GM12873 (cell line): ENCODE measurements at regions not wholly inside any gene's neighbourhood (a gene's known extent, or its start where the extent isn't known, plus 50 kb on each side); places are given as distances from the start of the nearest gene placed in this dataset.

Experiments
- TF ChIP-seq, protein P1 (sequence below): IDR thresholded peaks from 2 replicates; pipeline ENCODE4 v1.5.1; 2012; ENCODE audit warnings: low read depth, mild to moderate bottlenecking, moderate library complexity, low read length, control low read depth; ENCODE audit not compliant: insufficient read depth; ENCODE audit errors: missing control alignments

DNA sequence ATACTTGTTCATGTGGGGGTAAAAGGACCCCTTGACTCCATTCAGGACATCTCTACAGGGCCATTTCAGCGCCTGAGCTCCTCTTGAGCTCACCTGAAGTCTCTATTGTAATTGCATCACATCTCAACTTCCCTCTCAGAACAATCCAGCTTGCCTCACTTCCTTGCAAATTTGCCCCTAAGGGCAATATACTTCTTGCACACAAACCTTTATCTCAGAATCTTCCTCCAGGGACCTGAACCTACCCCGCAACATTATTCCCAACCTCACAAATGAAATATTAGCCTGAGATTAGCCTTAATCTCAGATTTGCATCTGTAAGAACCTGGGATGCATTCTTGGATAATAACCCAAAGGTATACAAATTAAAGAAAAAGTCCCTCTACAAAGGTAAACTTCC lies 159.2 kb downstream of the DRD1 start:
- TF ChIP-seq, protein P1, sequence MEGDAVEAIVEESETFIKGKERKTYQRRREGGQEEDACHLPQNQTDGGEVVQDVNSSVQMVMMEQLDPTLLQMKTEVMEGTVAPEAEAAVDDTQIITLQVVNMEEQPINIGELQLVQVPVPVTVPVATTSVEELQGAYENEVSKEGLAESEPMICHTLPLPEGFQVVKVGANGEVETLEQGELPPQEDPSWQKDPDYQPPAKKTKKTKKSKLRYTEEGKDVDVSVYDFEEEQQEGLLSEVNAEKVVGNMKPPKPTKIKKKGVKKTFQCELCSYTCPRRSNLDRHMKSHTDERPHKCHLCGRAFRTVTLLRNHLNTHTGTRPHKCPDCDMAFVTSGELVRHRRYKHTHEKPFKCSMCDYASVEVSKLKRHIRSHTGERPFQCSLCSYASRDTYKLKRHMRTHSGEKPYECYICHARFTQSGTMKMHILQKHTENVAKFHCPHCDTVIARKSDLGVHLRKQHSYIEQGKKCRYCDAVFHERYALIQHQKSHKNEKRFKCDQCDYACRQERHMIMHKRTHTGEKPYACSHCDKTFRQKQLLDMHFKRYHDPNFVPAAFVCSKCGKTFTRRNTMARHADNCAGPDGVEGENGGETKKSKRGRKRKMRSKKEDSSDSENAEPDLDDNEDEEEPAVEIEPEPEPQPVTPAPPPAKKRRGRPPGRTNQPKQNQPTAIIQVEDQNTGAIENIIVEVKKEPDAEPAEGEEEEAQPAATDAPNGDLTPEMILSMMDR: no peak

DNA sequence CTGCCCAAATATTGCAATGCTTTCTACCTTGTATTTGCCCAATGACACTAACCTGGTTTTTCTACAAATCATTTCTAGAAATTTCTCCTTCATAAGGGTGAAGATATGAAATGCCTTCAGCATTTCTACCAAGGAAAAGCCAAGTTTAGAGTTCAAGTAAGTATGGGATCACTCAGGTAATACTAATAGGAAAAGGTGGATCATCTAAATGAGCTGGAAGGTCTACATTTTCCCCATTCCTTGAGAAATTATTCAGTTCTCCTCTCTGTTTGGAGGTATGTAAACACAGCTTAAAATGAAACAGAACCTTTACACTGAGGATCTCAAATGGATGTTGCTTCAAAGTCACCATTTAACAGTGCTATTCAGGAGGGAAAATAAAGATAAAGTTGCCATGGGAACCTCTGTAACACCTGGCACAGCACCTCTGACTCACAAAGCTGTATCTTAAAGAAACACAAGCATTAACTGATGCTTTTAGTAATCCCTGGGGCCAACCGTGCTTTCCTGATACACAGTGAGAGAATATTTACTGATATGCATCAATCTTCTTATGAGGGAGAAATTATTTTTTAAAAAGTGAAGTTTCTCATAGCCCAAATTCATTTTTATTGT lies 161.3 kb downstream of the DRD1 start:
- TF ChIP-seq, protein P1: no peak

DNA sequence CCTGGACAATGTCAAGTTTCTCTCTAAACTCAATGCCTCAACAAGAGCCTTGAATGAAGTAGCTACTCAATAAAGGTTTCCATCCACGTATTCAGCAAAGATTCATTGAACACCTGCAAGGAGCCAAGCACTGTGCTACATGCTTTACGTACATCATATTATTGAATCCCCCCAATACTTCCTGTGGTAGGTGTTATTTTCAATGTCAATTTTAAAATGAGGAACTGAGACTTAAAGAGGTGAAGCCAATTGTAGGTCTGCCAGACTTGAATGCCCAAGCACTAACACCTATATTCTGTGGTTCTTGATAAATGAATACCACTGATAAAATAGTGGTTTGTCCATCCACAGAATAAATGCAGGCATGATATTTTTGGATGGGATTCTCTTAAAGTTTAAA lies 162.3 kb downstream of the DRD1 start:
- TF ChIP-seq, protein P1: no peak

DNA sequence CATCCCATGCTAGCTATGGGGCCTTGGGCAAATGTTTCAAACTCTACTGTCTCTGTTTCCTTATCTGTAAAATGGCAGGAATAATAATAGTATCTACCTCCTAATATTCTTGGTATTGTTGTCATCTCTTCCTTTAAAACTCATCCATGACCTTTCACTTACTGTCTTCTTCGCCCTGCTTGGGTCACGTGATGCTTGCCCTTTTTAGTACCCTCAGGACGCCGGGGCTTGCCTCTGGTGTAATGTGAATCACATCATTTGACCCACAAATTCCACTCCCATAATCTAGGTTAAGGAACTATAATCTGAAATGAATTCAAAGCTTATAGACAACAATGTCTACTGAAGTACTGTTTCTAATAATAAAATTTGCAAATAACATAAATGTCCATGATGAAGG lies 162.7 kb downstream of the DRD1 start:
- TF ChIP-seq, protein P1: no peak

DNA sequence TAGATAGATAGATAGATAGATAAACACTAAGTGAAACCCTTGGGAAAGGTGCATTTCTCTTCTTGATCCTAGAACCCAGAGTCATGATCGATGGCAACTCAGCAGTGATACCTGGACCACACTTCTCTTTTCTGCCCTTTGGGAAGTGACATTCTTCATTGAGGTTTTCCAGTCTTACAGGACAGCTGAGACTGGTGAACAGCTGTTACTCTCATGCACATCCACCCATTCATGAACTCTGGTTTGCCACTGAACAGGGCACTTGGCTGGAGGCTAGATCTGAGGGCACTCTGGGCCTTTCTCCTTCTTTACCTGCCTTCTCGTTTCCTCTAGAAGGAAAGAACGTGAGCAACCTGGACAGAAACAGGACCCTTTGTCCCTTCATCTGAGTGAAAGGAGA lies 164.5 kb downstream of the DRD1 start:
- TF ChIP-seq, protein P1: no peak

DNA sequence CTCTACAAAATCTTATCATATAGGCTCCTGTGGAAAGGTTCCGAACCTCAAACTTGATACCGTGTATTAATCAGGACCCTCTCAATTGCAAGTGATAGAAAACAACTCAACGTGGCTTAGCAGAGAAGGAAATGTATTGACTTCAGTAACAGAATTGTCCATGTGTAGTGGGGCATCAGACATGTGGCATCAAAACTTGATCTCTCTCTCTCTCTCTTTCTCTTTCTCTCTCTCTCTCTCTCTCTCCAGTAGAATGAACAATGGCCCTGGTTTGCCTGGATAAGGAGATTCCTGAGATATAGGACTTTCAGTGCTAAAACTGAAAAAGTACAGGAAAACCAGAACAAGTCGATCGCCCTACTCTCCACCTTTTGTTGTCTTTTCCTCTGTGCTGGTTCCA lies 168.2 kb downstream of the DRD1 start:
- TF ChIP-seq, protein P1: no peak

DNA sequence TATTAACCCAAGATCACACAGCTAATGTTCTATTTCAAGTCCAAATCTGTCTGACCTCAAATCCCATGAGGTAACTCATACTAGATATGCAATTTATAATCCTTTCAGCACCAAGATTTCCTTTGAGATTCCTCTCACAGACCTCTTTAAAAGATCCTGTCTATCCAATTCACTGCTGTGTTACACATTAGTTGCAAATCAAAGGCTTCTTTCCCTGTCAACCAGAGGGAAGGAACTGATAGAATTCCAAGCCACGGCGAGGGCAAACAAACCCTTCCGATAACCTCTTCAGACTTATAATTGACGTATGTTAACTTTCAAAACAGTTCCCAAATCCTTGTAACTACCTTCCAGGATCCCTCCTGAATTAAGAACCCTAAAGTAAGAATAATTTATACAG lies 168.9 kb downstream of the DRD1 start:
- TF ChIP-seq, protein P1: no peak

DNA sequence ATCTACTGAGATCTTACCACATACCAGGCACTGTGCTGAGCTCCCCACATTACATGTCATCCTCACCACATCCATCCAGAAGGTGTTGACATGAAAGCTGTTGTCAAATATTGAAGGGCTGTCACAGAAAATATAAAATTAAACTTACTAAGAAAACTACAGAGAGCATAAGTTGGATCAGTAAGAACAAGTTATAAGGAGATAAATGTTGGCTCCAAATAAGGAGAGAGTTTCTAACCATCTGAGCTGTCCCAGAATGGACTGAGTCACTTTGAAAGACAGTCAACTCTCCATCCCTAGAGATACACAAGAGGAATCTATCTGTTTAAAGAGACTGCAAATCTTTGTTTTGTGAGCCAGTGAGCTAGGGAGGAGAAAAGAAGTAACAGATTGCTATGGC lies 169.8 kb downstream of the DRD1 start:
- TF ChIP-seq, protein P1: no peak
